HG02763 (cell line): ENCODE measurements at regions not wholly inside any gene's neighbourhood (a gene's known extent, or its start where the extent isn't known, plus 50 kb on each side); places are given as distances from the start of the nearest gene placed in this dataset.
A peak's percentile ranks its signal among the peaks of the same experiment; 100 is the strongest.

Source experiments
- ATAC-seq: cut with Tn5 transposase; IDR thresholded peaks from one replicate; pipeline ENCODE4 v1.9.1; 2021; ENCODE audit warnings: mild to moderate bottlenecking, moderate library complexity; ENCODE audit not compliant: unreplicated experiment

- ATAC-seq: no peak
These were observed 61.4 kb upstream of the UFL1 start for GRCh38 chr6:96460052-96460700.

GRCh38 chr6:96465321-96465903, 56.2 kb upstream of the UFL1 start:
- ATAC-seq: no peak

- ATAC-seq: peak; percentile 58
These were observed 55.3 kb upstream of the UFL1 start for GRCh38 chr6:96466147-96466863.

DNA sequence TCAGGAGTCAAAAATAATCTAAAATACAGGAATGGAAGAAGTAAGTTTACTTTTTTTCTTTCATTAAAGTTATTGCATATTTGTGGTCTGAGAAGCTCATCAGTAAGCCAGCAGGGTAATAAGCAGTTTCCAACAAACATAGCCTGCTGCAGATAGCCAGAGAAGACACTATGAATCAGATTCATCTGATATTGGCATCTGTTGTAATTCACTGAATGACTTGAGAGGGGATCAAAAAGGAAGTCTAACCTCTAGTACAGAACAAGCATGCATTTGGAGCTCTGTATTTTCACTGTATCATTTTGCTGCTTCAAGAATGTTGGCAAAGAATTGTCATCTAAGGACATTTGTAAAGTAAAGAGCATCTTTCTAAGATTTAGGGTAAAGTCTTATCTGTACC, 53.8 kb upstream of the UFL1 start:
- ATAC-seq: no peak

- no peak for ATAC-seq
These were observed 53.3 kb upstream of the UFL1 start for GRCh38 chr6:96468281-96468680.

DNA sequence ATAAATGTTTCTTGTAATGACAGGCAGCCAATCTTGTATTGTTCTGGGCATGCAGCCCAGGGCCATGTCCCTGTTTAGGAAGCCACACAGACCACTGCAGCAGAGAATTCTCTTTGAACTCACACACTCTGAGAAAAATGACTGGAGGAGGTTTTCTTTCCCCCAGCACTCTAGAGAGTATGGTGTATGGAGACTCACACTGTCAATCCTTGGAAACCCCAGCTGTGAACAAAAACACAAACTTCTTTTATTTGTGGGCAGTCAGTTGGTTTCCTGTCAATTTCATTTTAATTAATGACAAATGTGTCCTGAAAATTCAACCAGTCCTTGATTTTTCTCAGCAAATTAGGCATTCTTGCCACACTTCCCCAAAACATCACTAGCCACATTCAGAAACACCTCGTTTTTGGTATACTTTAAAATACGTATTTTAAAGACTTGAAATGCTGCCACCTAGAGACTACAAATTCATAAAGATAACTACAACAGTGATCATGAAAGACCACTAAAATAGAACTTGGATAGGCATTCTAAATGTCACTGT, 52.9 kb upstream of the UFL1 start:
- ATAC-seq: no peak

DNA sequence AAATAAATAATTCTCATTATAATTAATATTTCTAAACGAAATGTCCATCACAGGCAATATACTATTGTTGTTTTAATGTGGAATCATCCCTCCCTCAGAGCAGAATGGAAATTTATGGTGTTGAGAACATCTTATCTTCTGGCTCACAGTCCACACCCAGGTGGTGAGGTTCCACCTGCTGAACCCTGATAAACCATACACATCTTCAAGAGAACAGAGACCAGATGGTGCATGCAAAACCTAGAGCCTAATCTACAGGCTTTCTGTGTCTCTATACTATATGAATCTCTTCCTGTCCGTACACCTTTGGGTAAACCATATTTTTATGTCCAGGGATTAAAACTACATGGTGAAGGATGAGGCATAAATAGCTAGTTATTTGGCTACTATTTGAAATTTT, 52.3 kb upstream of the UFL1 start:
- ATAC-seq: no peak

DNA sequence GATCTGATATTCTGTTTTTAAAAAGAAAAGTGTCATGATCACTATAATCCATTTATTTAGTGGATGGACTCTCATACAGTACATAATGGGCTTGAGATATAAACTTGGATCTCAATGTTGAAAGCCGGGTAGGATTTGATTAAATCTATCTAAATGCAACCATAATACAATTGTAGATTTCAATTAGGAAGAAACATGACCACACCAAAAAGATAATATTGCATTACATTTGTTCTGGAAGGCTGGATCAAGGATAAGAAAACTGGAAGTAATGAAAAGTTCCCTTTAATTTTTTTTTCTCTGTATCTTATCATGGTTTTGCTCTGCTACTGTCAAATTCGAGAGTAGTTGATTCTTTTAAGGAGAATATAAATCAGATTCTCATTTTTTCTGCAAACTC, 51.3 kb upstream of the UFL1 start:
- no peak for ATAC-seq
